ENCODE measurements at regions not wholly inside any gene's neighbourhood (a gene's known extent, or its start where the extent isn't known, plus 50 kb on each side); places are given as distances from the start of the nearest gene placed in this dataset.

DNA sequence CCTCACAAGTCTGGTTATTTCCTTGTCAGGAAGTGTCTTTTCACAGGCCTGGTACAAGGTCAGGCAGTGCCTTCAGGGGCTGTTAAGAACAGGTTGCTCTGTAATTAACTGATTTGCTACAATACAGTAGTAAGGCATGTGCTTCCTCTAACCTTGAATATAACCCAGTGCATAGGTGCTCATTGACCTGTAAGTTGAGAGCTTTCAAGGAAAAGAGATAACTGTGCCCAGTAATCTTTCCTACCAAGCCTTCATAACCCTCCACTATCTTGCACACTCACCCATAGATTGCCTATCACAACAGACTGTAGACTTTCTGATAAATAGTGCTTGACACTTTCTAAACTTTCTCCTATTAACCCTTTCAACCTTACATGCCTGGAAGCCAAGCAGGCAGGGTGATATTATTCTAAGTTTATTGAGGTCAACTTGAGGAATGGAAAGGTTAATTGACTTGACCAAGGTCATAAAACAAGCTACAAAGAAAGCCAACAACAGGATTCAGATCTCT, 148.1 kb downstream of the PPARGC1A start:
- FAIRE-seq, result no peak

DNA sequence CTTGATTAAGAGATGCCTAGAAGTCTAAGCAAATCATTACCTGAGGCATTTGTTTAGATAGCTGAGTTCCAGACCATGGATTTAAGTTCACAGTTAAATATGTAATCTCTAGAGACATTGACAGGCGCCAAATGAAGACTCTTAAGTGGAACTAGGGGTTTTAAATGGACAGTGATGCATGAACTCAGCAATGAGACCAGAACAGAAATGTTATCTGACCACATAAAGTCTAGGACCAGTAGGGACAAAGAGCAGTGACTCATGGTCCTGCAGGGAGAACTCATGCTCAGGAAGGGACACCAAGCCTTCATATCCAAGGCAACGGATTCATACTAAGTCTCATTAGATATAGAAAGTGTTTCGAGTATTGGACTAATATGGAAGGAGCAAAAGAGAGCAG, 152.3 kb downstream of the PPARGC1A start:
- FAIRE-seq, result no peak

DNA sequence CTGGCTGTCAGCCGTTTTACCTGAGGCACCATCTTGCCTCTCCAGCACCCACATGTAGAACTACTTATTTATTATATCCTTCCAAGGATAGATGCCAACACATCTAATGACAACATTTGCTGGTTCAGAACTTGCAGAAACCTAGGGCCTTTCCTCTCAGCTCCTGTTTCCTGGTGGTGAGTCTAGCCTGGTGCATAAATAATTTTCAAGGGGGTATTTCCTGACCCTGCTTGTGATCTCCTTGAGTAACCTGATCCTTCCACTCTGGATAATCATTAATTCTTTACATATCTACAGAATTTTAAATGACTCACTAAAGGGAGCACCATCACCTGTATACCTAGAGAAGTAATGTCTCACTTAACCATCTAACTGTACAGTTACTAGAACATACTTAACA, 153.4 kb downstream of the PPARGC1A start:
- no peak for FAIRE-seq

- FAIRE-seq, result no peak
Measured at GRCh38 chr4:23734000-23734399, 155.8 kb downstream of the PPARGC1A start.

DNA sequence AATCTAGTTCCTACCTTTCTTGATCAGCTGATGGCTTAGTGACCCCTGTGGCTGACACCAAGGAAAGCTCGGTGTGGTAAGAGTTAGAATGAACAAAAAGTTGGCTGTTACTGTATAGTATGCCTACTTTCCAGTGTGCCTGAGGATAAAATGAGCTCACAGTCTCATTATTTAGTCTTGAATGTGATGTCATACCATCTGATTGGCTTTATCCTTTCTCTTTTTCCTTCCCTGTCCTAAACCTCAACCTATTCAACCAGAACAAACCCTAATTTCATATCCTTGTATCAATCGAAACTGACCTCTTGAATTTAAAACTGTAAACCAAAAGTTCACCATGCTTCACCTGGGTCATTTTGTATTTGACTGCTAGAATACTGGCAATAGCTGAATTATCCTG, 156.4 kb downstream of the PPARGC1A start:
- FAIRE-seq, result no peak

- no peak for FAIRE-seq
Measured at GRCh38 chr4:23730998-23731397, 158.8 kb downstream of the PPARGC1A start.

GRCh38 chr4:23728971-23729370, 160.9 kb downstream of the PPARGC1A start:
- no peak for FAIRE-seq

DNA sequence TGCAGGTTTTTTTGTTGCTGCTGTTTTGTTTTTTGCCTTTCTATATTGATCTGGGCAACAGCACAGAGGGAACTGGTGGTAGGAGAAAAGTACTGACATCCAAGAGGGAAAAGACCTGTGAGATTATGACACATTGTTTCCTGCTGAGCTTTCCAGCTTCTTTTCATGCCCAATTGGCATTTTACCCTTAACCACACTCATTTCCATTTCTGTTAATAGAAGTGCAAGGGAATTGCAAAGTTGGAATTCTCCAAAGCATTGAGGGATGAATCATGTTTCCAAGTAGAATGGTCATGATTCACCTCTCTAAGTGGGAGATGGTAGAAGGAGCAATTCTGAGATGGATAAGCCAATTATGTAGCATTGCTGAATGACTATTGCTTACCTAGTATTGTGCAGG, 161.5 kb downstream of the PPARGC1A start:
- no peak for FAIRE-seq

GRCh38 chr4:23720556-23720955, 169.3 kb downstream of the PPARGC1A start:
- FAIRE-seq, result no peak

DNA sequence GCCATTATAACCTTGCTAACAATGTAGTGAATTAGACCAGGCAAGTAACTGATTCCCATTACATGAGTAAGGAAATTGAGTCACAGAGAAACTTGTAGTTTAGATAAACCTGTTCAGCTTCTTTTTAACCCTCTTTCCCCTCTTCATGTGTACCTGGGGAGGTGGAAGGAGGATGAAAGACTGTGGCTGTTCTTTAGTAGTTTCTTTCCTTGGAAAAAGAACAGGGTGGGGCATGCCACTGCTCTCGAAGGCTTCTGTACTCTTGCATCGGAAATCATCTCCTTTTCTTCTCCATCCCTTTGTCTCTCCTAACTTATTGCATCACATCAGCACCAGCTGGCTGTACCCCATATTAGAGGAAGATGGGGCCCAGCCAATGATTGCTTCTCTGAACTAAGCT, 171.4 kb downstream of the PPARGC1A start:
- FAIRE-seq, result no peak

DNA sequence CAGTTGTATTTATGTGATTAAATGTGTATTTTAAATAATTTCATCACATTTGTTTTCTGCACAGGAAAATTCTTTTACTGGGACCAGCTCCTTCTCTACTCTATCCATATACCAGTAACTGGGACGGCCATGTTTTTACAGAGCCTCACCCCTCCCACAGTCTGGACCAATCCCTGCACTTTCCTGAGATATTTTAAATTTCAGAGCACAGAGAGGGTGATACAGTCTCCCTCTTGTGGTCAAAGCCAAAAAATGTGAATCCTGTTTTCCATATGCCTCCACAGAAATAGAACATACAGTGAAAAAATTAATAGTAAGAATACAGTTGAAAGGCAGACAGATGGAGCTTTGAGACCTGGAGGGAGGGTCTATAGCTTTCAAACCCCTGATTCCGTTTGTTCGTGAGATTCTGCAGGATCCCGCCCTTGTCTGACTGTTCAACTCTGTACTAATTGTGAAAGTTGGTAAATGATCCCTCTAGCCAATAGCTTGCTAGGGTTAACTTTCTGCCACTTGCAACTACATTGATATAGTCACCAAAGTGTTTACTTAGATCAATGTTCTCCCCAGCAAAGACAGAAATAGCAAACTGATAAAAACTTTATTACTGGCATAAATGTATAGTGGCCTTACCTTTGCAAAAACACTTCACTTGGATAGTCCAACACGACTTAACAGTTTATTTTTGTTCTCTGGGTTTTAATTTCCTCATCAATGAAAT, 172.2 kb downstream of the PPARGC1A start:
- no peak for FAIRE-seq

GRCh38 chr4:23710298-23710697, 179.5 kb downstream of the PPARGC1A start:
- no peak for FAIRE-seq

GRCh38 chr4:23707652-23708026, 182.2 kb downstream of the PPARGC1A start:
- no peak for FAIRE-seq

DNA sequence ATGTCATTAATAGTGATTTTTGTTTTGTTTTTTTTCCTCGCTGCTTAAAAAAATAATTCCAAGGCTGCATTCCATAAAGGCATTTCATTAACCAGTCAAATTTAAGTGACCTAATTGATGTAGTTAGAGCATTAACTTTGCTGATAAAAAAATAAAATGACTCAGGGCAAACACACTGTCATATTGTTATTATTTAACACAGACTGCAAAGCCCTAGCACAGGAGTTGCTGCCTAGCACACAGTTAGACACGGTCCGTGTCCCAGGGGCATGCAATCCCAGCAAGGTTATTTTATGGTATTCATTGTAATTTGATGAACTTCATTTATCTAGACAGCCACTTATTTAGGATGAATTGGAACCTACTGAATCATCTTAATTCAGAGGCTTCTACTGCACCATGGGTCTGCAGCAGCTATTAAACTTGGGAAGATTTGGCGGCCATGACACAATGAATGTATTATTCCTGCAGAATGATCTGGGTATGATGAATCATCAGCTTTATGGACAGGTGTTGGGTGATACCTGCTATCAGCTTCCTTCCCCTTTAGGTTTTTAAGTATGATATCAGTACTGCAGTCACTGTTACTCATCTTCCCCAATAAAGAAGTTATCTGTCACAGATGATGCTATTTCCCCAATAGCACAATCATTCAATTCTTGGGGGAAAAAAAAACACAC, 182.7 kb downstream of the PPARGC1A start:
- FAIRE-seq, result no peak

GRCh38 chr4:23700197-23700596, 189.7 kb downstream of the PPARGC1A start:
- FAIRE-seq, result no peak

DNA sequence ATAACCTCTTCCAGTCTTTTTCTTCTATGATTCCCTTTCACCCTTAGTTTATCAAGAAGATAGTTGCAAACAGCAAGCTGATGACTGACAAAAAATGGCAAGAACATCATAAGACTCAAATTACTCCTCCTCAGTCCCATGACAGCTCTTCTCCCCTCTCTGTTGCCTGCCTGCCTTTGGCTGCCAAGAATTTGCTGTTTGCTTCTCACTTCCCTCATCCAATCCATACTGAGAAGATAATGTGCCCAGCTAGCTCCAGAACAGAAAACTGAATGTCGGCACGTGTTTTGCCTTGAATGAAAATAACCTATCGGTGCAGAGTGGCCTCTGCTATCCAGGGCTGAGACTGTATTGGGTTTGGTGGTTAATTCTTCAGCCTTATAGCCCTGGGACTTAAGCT, 192.1 kb downstream of the PPARGC1A start:
- no peak for FAIRE-seq

- no peak for FAIRE-seq
Measured at GRCh38 chr4:23697001-23697528, 192.8 kb downstream of the PPARGC1A start.

DNA sequence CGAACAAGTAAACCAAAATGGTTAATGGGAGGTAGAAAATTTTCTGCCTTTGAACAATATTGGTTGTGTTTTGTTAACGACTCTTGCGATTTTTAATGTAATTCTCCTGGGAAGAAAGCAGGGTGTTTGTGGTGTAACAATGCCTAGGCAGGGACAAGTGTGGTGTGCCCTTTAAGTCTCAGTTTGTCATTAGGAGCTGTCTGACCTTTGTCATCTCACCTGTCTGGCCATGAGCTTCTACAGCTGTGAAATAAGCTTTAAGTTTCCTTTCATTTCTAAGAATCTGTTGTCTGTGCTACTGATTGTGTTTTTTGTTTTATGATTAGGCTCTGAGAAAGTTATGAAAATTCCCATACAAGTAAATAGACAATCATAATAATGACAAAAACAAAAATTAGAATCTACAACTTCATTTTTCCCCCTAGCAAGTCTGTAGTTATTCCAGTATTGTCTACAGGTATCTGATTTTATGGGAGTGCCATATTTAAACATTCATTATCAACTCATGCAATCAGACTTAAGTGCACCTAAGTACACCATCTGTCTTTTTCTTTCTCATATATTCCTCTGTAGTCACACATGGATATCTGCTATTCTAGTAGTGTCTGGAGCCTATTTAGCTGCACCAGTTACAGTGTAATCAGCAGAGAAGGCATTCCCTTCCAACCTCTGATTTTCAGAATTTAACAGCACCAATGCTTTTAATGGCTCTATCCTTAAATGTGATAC, 203.5 kb downstream of the PPARGC1A start:
- no peak for FAIRE-seq

GRCh38 chr4:23685471-23685870, 204.4 kb downstream of the PPARGC1A start:
- FAIRE-seq, result no peak

GRCh38 chr4:23680671-23681518, 209.0 kb downstream of the PPARGC1A start:
- FAIRE-seq, result no peak

DNA sequence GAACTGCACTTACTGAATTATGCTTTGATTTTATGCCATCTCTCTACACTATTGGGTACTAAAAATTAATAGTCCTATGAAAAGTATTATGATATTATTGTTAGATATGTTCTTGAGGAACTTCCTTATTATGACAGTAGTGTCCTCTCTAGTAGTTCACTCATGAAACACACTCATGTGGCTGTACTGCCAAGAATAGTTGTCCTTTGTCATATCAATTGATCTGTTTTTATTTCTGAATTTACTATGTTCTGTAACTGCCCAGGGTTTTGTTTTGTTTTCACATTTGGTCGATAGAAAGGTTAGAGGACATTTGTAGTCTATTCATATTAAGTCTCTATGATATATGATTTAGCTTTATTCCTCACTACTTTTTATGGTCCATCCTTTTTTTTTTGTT, 215.2 kb downstream of the PPARGC1A start:
- no peak for FAIRE-seq

DNA sequence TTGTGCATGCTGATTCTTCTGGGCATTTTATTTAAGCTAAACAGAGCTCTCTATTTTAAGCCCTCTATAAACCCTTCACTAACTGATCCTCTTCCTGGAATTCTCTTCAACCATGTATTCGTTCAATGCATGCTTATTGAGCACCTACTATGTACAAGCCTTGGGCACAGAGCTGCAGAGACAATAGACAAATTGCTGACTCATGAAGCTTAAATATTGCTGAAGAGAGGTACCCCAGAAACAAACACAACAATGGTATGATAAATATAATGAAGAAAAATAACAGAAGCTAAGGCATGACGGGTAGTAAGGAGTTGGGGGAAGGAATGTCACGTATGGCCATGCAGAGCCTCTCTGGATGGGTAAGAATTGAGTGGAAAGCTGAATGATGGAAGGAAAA, 222.2 kb downstream of the PPARGC1A start:
- no peak for FAIRE-seq

- no peak for FAIRE-seq
Measured at GRCh38 chr4:23660865-23661264, 229.0 kb downstream of the PPARGC1A start.
